Ishikawa (cell line): ENCODE measurements at regions not wholly inside any gene's neighbourhood (a gene's known extent, or its start where the extent isn't known, plus 50 kb on each side); places are given as distances from the start of the nearest gene placed in this dataset.

ENCODE experiments used
- CEBPB ChIP-seq: IDR thresholded peaks from 2 replicates; pipeline ENCODE4 v1.6.1; 2012
- CREB1 ChIP-seq: IDR thresholded peaks from 2 replicates; pipeline ENCODE4 v1.6.1; 2012; ENCODE audit warnings: low read depth
- EGR1 ChIP-seq: IDR thresholded peaks from 2 replicates; pipeline ENCODE4 v1.6.1; 2012
- EP300 ChIP-seq: IDR thresholded peaks from 2 replicates; pipeline ENCODE4 v1.6.1; 2012; ENCODE audit warnings: borderline replicate concordance
- FOXM1 ChIP-seq: IDR thresholded peaks from 2 replicates; pipeline ENCODE4 v1.6.1; 2012; ENCODE audit warnings: low read depth, borderline replicate concordance
- NFIC ChIP-seq: IDR thresholded peaks from 2 replicates; pipeline ENCODE4 v1.6.1; 2012
- RAD21 ChIP-seq: IDR thresholded peaks from 2 replicates; pipeline ENCODE4 v1.6.1; 2012; ENCODE audit warnings: low read depth
- TAF1 ChIP-seq: IDR thresholded peaks from 2 replicates; pipeline ENCODE4 v1.6.1; 2012; ENCODE audit warnings: low read depth, mild to moderate bottlenecking
- TCF12 ChIP-seq: IDR thresholded peaks from 2 replicates; pipeline ENCODE4 v1.6.1; 2012; ENCODE audit warnings: low read depth
- TEAD4 ChIP-seq: IDR thresholded peaks from 2 replicates; pipeline ENCODE4 v1.6.1; 2012
- YY1 ChIP-seq: IDR thresholded peaks from 2 replicates; pipeline ENCODE4 v1.6.1; 2012; ENCODE audit warnings: low read depth
- TF ChIP-seq, protein P1 (sequence below): IDR thresholded peaks from 2 replicates; pipeline ENCODE4 v1.6.1; 2012
- TF ChIP-seq, protein P2 (sequence below): IDR thresholded peaks from 2 replicates; pipeline ENCODE4 v1.6.1; 2012; ENCODE audit warnings: low read depth, mild to moderate bottlenecking
- TF ChIP-seq, protein P3 (sequence below): IDR thresholded peaks from 2 replicates; pipeline ENCODE4 v1.6.1; 2012

DNA sequence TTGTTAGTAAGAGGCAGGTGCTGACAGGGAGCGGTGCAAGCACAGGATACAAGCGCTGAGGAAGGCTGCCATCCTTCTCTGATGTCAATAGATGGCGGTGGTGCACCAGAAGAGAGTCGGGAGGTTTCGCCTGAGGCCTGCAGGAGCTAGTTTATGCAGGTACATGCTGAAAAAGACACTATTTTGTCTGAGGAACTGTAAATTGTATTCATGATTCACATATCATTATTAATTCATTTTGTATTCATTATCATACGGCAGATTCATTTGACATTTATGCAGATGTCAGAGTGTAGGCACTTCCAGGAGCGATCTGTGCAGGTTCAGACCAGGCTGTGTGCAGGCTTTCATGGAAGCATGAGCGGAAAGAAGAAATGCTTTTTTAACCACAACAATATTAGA, 824.0 kb downstream of the STIM2 start:
- TF ChIP-seq CREB1 (no peak), EP300 (no peak), RAD21 (peak; percentile 80), YY1 (no peak), TEAD4 (no peak), TAF1 (no peak), FOXM1 (no peak), CEBPB (no peak), NFIC (no peak), EGR1 (no peak), TCF12 (no peak)
- TF ChIP-seq, protein P1, sequence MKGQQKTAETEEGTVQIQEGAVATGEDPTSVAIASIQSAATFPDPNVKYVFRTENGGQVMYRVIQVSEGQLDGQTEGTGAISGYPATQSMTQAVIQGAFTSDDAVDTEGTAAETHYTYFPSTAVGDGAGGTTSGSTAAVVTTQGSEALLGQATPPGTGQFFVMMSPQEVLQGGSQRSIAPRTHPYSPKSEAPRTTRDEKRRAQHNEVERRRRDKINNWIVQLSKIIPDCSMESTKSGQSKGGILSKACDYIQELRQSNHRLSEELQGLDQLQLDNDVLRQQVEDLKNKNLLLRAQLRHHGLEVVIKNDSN: no peak
- TF ChIP-seq, protein P2, sequence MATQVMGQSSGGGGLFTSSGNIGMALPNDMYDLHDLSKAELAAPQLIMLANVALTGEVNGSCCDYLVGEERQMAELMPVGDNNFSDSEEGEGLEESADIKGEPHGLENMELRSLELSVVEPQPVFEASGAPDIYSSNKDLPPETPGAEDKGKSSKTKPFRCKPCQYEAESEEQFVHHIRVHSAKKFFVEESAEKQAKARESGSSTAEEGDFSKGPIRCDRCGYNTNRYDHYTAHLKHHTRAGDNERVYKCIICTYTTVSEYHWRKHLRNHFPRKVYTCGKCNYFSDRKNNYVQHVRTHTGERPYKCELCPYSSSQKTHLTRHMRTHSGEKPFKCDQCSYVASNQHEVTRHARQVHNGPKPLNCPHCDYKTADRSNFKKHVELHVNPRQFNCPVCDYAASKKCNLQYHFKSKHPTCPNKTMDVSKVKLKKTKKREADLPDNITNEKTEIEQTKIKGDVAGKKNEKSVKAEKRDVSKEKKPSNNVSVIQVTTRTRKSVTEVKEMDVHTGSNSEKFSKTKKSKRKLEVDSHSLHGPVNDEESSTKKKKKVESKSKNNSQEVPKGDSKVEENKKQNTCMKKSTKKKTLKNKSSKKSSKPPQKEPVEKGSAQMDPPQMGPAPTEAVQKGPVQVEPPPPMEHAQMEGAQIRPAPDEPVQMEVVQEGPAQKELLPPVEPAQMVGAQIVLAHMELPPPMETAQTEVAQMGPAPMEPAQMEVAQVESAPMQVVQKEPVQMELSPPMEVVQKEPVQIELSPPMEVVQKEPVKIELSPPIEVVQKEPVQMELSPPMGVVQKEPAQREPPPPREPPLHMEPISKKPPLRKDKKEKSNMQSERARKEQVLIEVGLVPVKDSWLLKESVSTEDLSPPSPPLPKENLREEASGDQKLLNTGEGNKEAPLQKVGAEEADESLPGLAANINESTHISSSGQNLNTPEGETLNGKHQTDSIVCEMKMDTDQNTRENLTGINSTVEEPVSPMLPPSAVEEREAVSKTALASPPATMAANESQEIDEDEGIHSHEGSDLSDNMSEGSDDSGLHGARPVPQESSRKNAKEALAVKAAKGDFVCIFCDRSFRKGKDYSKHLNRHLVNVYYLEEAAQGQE: no peak
- TF ChIP-seq, protein P3, sequence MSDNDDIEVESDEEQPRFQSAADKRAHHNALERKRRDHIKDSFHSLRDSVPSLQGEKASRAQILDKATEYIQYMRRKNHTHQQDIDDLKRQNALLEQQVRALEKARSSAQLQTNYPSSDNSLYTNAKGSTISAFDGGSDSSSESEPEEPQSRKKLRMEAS: no peak
